ENCODE measurements at regions not wholly inside any gene's neighbourhood (a gene's known extent, or its start where the extent isn't known, plus 50 kb on each side); places are given as distances from the start of the nearest gene placed in this dataset.
"Not testable (repeated sequence)": the region's sequence is repeated elsewhere in the genome, so short reads cannot be mapped to it uniquely, and the experiment has no call there.

DNA sequence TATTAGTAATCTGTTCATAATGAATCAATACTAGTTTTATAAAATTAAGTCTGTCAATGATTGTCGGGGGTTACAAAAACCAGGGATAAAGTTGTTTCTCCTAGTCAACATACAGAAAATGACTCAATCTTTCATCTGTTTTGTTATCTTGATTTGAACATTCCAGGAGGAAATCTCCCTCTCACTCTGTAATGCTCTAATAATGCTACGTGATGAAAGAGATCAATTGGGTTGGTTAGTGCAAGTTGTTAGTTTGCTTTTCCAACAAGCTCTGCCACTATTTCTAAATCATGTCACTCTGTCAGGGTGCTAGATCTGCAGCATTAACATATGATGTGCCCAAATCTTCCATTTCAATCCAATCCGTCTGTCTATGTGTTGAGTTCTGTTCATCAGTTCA, 379.5 kb upstream of the GJE1 start:
- no peak for DNase-seq

GRCh38 chr6:141752677-141753076, 380.0 kb upstream of the GJE1 start:
- DNase-seq, result no peak

DNA sequence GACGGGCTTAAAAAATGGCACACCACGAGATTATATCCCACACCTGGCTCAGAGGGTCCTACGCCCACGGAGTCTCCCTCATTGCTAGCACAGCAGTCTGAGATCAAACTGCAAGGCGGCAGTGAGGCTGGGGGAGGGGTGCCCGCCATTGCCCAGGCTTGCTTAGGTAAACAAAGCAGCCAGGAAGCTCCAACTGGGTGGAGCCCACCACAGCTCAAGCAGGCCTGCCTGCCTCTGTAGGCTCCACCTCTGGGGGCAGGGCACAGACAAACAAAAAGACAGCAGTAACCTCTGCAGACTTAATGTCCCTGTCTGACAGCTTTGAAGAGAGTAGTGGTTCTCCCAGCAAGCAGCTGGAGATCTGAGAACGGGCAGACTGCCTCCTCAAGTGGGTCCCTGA, 386.4 kb upstream of the GJE1 start:
- DNase-seq, result not testable (repeated sequence)

DNA sequence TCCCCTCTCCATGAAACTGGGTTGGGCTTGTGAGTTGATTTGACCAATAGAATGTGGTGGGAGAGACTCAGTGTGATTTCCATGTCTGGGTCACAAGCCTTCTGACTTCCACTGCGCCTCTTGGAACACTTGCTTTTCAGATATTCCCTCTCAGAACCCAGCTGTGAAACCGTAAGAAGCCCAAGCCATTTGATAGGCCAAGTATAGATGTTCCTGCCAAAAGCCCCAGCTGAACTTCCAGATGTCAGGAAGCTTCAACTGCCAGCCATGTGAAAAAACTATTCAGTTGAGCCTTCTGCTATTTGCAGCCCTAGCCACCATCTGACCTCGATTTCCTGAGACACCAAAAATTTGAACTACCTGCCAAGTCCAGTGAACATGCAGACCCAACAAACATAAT, 387.8 kb upstream of the GJE1 start:
- DNase-seq, result peak; percentile 32

- DNase-seq, result no peak
Observed at GRCh38 chr6:141744194-141744925, 388.4 kb upstream of the GJE1 start.

- DNase-seq, result no peak
Observed at GRCh38 chr6:141736104-141736503, 396.6 kb upstream of the GJE1 start.

DNA sequence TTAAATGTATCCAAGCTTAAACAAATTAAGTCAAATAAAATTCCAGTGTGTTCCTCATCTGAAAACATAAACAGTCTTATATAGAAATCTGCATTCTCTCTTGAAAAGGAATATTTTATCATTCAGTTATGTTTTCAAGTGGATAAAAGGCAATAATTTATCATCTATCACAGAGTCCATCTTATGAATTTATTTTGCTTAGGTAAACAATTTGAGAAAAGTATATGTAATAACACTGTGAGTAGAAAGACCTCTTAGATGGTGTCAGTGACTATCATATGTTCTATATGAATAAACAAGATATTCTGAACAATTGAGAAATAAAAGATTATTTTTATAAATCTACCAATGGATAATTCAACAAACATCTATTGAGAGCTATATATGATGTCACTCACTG, 397.6 kb upstream of the GJE1 start:
- no peak for DNase-seq

GRCh38 chr6:141734071-141734840, 398.5 kb upstream of the GJE1 start:
- no peak for DNase-seq

GRCh38 chr6:141729146-141729545, 403.6 kb upstream of the GJE1 start:
- no peak for DNase-seq

DNA sequence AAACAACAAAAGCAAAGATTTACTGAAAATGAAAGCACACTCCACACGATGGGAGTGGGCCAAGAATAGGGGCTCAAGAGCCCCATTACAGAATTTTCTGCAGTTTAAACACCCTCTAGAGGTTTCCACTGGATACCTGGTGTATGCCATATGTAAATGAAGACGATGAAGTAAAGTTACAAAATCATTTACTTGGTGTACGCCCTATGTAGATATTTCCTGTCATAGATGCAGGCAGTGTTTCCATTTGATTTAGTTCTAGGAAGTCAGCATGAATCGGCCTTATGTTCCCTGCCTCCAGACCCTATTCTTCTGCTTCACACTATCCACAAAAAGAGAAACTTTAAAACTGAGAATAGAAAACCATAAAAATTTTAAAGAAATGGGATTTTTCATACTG, 404.4 kb upstream of the GJE1 start:
- no peak for DNase-seq

DNA sequence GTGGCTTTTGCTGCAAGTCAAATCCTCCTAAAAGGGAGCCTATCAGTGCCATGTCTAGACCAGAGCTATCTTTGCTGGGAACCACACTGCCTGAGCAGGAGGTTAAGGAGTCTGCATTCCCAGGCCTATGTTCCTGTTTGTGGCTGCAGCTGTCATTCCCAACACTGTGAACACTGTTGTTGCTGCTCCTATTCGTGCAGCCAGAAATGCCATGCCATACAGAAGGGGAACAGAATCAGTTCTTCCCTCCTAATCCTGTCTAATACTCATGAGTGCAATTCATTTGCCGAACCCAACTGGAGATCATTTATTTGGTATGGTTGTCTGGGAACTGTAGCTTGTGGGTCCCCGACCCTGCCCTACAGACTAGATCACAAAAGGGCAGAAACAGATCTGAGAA, 406.5 kb upstream of the GJE1 start:
- no peak for DNase-seq

GRCh38 chr6:141724731-141725130, 408.0 kb upstream of the GJE1 start:
- no peak for DNase-seq

DNA sequence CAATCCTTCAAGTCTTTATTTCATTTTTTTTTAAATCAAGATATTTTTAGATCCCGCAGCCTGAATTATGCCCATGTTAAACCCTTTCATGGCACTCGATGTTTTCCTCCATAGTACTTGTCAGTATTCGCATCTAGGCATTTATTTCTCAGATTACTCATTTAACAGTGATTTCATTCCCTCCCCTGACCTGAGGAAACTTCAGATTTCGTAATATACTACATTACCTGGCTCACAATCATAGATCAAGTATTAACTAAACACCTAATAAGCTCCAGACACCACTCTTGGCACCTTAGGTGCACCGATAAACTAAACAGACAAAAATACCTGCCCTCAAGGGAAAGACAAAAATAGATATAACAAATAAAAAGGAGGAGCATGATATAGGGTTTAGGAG, 413.2 kb upstream of the GJE1 start:
- no peak for DNase-seq

GRCh38 chr6:141705431-141705830, 427.3 kb upstream of the GJE1 start:
- DNase-seq, result no peak

GRCh38 chr6:141704151-141704550, 428.6 kb upstream of the GJE1 start:
- no peak for DNase-seq

DNA sequence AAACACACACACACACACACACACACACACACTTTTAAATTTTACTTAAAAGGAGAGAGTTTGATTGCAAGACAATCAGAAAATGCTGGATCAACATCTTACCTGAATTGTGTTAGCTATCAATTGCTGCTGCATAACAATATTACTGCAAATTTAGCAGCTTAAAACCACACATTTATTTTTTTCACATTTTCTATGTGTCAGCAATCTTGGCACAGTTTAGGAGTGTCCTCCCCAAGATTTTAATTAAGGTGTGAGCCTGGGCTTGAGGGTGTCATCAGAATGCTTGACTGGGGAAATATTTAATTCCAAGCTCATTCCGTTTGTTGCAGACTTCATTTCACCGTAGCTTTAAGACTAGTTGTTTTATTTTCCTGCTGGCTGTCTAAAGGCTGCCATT, 431.0 kb upstream of the GJE1 start:
- no peak for DNase-seq

DNA sequence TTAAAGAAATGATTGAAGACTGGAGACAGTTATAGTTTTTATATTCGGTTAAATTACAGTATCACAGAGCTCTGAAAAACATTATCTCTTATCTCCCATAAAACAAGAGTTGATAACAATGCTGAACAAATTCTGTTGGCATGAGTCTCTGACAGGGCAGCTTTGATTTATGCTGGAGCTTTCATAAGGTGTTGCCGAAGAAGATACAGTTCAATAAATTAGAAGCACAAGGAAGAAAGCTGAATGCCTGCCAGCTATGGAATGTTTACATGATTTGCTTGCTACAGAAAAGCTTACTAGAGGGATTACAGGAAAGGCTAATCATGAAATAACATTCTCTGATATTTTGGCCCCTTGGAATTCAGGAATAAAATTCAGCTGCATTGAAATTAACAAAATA, 431.9 kb upstream of the GJE1 start:
- DNase-seq, result no peak

- no peak for DNase-seq
Observed at GRCh38 chr6:141688916-141689315, 443.8 kb upstream of the GJE1 start.

DNA sequence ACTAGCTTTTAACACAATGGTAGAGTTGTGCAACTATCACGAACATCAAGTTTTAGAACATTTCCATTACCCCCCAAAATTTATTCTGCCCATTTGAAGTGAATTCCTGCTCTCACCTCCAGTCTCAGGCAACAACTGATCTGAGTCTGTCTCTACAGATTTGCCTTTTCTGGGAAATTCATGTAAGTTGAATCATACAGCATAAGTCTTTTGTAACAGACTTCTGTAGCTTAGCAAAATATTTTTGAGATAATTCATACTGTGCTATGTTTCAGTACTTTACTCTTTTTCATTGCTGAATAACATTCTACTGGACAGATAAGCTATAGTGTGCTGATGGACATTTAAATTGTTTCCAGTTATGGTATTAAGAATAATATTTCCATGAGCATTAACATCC, 447.3 kb upstream of the GJE1 start:
- DNase-seq, result no peak

DNA sequence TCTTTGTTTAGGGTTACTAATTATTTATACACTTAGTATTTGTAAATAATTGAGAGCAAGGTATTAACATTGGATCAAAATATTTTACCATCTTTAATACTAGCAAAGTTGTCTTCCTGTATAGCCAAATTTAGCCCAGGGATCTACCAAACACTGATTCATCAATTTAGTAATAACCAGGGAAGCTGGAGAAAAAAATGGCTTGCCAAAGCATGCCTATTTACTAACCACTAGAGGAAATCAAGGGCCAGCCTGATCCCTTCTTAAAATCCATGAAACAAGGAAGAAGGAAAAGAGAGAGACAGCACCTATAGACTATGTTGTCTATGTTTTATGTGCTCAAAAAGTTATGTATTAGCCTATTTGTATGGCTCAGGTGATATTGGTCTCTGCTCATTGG, 450.3 kb upstream of the GJE1 start:
- no peak for DNase-seq

GRCh38 chr6:141677598-141678211, 455.0 kb upstream of the GJE1 start:
- DNase-seq, result no peak

DNA sequence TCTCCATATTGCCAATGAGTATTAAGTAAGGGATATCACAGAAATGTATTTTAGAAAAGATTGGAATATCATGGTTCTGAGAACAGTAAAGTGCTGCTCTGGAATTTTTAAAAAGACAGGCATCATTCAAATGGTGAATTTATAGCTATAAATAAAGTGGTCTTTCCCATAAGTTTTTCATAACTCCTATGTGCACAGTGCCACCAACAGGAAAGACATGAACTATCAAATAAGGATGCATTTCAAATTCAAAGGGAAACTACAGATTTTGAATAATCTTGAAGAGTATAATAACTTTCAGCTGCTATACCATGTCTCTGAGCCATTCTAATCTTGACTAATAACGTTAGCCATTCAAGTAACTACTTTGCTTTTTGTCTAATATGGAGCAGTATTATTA, 456.8 kb upstream of the GJE1 start:
- DNase-seq, result no peak

GRCh38 chr6:141669141-141669540, 463.6 kb upstream of the GJE1 start:
- DNase-seq, result no peak

DNA sequence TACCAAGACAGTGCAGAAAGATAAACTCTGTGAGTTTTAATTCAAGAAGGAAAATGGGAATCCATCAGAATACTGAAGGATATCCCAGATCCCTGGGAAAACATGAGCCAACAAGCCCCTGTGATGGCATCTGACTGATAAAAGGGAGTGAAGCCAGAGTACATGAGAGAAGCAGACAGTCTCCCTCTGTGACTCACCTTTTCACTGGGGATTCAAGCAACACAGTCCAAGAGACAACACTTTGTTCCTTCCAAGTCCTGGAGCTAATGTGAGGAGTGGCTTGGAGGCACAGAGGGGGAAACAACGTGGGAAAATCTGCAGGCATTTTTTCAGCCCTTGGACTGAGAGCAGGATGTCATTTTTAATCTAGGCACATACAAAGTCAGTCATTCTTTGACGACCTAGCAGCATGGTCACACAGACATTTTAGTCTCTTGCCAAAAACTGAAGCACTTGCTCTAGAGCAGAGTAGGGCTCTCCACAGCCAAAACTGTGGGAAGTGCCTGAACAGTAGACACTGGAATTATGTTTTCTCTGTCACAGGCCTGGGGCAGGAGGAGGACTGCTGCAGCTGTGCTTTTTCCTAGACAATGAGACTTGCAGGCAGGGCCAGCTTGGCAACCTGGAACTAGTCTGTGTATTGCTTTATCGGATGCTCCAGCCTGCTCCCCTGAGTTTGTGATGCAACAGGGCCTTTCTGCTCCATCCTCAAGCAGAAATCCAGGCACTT, 465.0 kb upstream of the GJE1 start:
- DNase-seq, result no peak
